Hepatocyte (in vitro differentiated cells): ENCODE measurements at regions not wholly inside any gene's neighbourhood (a gene's known extent, or its start where the extent isn't known, plus 50 kb on each side); places are given as distances from the start of the nearest gene placed in this dataset.

Experiments used
- DNase-seq: peaks from one replicate; pipeline ENCODE4 v3.0.0-alpha.2; 2016; ENCODE audit warnings: low spot score
- H2AFZ ChIP-seq: fragments of 200-600 bp; sonication (generic); 2 replicates; pipeline ENCODE4 v1.6.0; 2016; ENCODE audit warnings: antibody characterized with exemption, mild to moderate bottlenecking
- H3K27ac ChIP-seq: fragments of 200-600 bp; sonication (generic); 2 replicates; pipeline ENCODE4 v1.5.1; 2016; ENCODE audit warnings: mild to moderate bottlenecking
- H3K27me3 ChIP-seq: fragments of 200-600 bp; sonication (generic); 2 replicates; pipeline ENCODE4 v1.6.1; 2016
- H3K36me3 ChIP-seq: fragments of 200-600 bp; sonication (generic); replicated peaks from 2 replicates; pipeline ENCODE4 v1.5.1; 2016; ENCODE audit warnings: low read depth; ENCODE audit not compliant: insufficient read depth
- H3K4me1 ChIP-seq: fragments of 200-600 bp; sonication (generic); 2 replicates; pipeline ENCODE4 v1.5.1; 2016; ENCODE audit warnings: mild to moderate bottlenecking, moderate library complexity; ENCODE audit not compliant: insufficient read depth
- H3K4me2 ChIP-seq: fragments of 200-600 bp; sonication (generic); 2 replicates; pipeline ENCODE4 v1.6.0; 2016
- H3K4me3 ChIP-seq: fragments of 200-600 bp; sonication (generic); 2 replicates; pipeline ENCODE4 v1.5.1; 2016; ENCODE audit warnings: mild to moderate bottlenecking
- H3K79me2 ChIP-seq: fragments of 200-600 bp; sonication (generic); 2 replicates; pipeline ENCODE4 v1.6.0; 2017; ENCODE audit warnings: mild to moderate bottlenecking
- H3K9me2 ChIP-seq: fragments of 200-600 bp; sonication (generic); replicated peaks from 2 replicates; pipeline ENCODE4 v1.6.0; 2017; ENCODE audit warnings: mild to moderate bottlenecking; ENCODE audit not compliant: insufficient read depth
- H3K9me3 ChIP-seq: fragments of 200-600 bp; sonication (generic); 2 replicates; pipeline ENCODE4 v1.5.1; 2016; ENCODE audit warnings: low read depth, mild to moderate bottlenecking
- H4K20me1 ChIP-seq: fragments of 200-600 bp; sonication (generic); 2 replicates; pipeline ENCODE4 v1.6.0; 2016; ENCODE audit warnings: mild to moderate bottlenecking; ENCODE audit not compliant: insufficient read depth, poor library complexity, severe bottlenecking
- CTCF ChIP-seq: fragments of 200-600 bp; sonication (generic); IDR thresholded peaks from 2 replicates; pipeline ENCODE4 v1.5.1; 2016; ENCODE audit warnings: antibody characterized with exemption, mild to moderate bottlenecking; ENCODE audit not compliant: poor library complexity
- EZH2 ChIP-seq: fragments of 200-600 bp; sonication (generic); IDR thresholded peaks from 2 replicates; pipeline ENCODE4 v1.6.1; 2016; ENCODE audit warnings: antibody characterized with exemption, mild to moderate bottlenecking, borderline replicate concordance
- EZH2phosphoT487 ChIP-seq: fragments of 200-600 bp; sonication (generic); IDR thresholded peaks from one replicate; pipeline ENCODE4 v1.6.1; 2018; ENCODE audit warnings: antibody characterized with exemption, mild to moderate bottlenecking, low read depth, moderate library complexity; ENCODE audit not compliant: unreplicated experiment, severe bottlenecking
- WGBS: methylation state at CpG from one replicate; pipeline ENCODE4 v1.1.6; 2016; ENCODE audit warnings: low lambda C conversion rate; ENCODE audit errors: missing lambda C conversion rate; 5-methylcytosine and 5-hydroxymethylcytosine counted together

- no peak overlapping the region for H2AFZ ChIP-seq
These were observed 167.2 kb downstream of the C9orf50 start for GRCh38 chr9:129453734-129454133.

GRCh38 chr9:129451669-129452068 is 169.2 kb downstream of the C9orf50 start:
- Histone ChIP-seq H3K4me3 (no peak overlapping the region), H3K36me3 (no peaks in the 10 kb centered on the region), H3K4me1 (peaks cover 27% of the 10 kb centered on the region), H3K9me2 (no peaks in the 10 kb centered on the region), H3K9me3 (no peaks in the 10 kb centered on the region), H3K27me3 (no peaks in the 10 kb centered on the region), H3K4me2 (peak overlapping the region; percentile 43), H2AFZ (peak overlapping the region; percentile 33), H3K79me2 (no peaks in the 10 kb centered on the region), H3K27ac (peak overlapping the region; percentile 74), H4K20me1 (no peaks in the 10 kb centered on the region)
- DNase-seq = no peak
- WGBS = 58% methylated on average over 10 of the region's 10 CpGs
- TF ChIP-seq EZH2phosphoT487 (no peak), EZH2 (no peak), CTCF (no peak)

More at GRCh38 chr9:129453734-129454133, 167.2 kb downstream of the C9orf50 start:
- Histone ChIP-seq H3K4me1 (peaks cover 39% of the 10 kb centered on the region), H3K4me2 (no peak overlapping the region), H3K9me2 (no peaks in the 10 kb centered on the region), H3K9me3 (no peaks in the 10 kb centered on the region), H3K27me3 (no peaks in the 10 kb centered on the region), H3K4me3 (no peak overlapping the region), H3K36me3 (no peaks in the 10 kb centered on the region), H3K79me2 (no peaks in the 10 kb centered on the region), H3K27ac (no peak overlapping the region), H4K20me1 (no peaks in the 10 kb centered on the region)
- TF ChIP-seq CTCF = no peak
- no peak for TF ChIP-seq EZH2
- no peak for TF ChIP-seq EZH2phosphoT487
- DNase-seq = no peak

GRCh38 chr9:129451089-129451656 is 169.7 kb downstream of the C9orf50 start:
- H3K79me2 ChIP-seq = no peaks in the 10 kb centered on the region
- no peaks in the 10 kb centered on the region for H3K36me3 ChIP-seq
- H3K27me3 ChIP-seq = no peaks in the 10 kb centered on the region
- H3K4me3 ChIP-seq = no peak overlapping the region
- no peaks in the 10 kb centered on the region for H4K20me1 ChIP-seq
- peak overlapping the region; percentile 74 for H3K27ac ChIP-seq
- WGBS = 55% methylated on average over 19 of the region's 19 CpGs
- H3K4me1 ChIP-seq = peaks cover 27% of the 10 kb centered on the region
- TF ChIP-seq CTCF (no peak), EZH2phosphoT487 (no peak), EZH2 (no peak)
- no peaks in the 10 kb centered on the region for H3K9me2 ChIP-seq
- H3K9me3 ChIP-seq = no peaks in the 10 kb centered on the region
- no peak for DNase-seq
- peak overlapping the region; percentile 33 for H2AFZ ChIP-seq
- H3K4me2 ChIP-seq = peak overlapping the region; percentile 43

GRCh38 chr9:129449066-129449465 is 171.8 kb downstream of the C9orf50 start:
- DNase-seq = no peak
- no peak overlapping the region for H2AFZ ChIP-seq
- no peak overlapping the region for H3K4me2 ChIP-seq
- 94% methylated on average over 16 of the region's 16 CpGs for WGBS
- no peak overlapping the region for H3K27ac ChIP-seq
- H3K27me3 ChIP-seq = no peaks in the 10 kb centered on the region
- no peaks in the 10 kb centered on the region for H3K9me2 ChIP-seq
- H3K9me3 ChIP-seq = no peaks in the 10 kb centered on the region
- peaks cover 15% of the 10 kb centered on the region for H3K4me1 ChIP-seq
- no peak overlapping the region for H3K4me3 ChIP-seq
- H3K79me2 ChIP-seq = no peaks in the 10 kb centered on the region
- TF ChIP-seq CTCF = no peak
- no peak for TF ChIP-seq EZH2
- TF ChIP-seq EZH2phosphoT487 = no peak
- H3K36me3 ChIP-seq = no peaks in the 10 kb centered on the region
- no peaks in the 10 kb centered on the region for H4K20me1 ChIP-seq
